Mesothelial cell of epicardium (in vitro differentiated cells): ENCODE measurements at regions not wholly inside any gene's neighbourhood (a gene's known extent, or its start where the extent isn't known, plus 50 kb on each side); places are given as distances from the start of the nearest gene placed in this dataset.

ENCODE experiments used
- DNase-seq, 2 experiments: peaks; one replicate each; pipeline ENCODE4 v3.0.0; 2021; ENCODE audit warnings: low spot score in 2 of 2; ENCODE audit not compliant: unreplicated experiment in 2 of 2
- H3K27ac Mint-ChIP-seq: 2 replicates; pipeline ENCODE4 v1.8.0; 2021; ENCODE audit warnings: mixed read lengths
- H3K27me3 Mint-ChIP-seq: 2 replicates; pipeline ENCODE4 v1.8.0; 2021; ENCODE audit warnings: low read depth, mixed read lengths
- H3K36me3 Mint-ChIP-seq: 2 replicates; pipeline ENCODE4 v1.8.0; 2021; ENCODE audit warnings: mixed read lengths
- H3K4me1 Mint-ChIP-seq: 2 replicates; pipeline ENCODE4 v1.8.0; 2021; ENCODE audit warnings: mixed read lengths
- H3K4me3 Mint-ChIP-seq: 2 replicates; pipeline ENCODE4 v1.8.0; 2021; ENCODE audit warnings: mild to moderate bottlenecking, moderate library complexity, mixed read lengths
- H3K9me3 Mint-ChIP-seq: 2 replicates; pipeline ENCODE4 v1.8.0; 2021; ENCODE audit warnings: mixed read lengths
- CTCF ChIP-seq: fragments of 200-600 bp; sonication (generic); IDR thresholded peaks from one replicate; pipeline ENCODE4 v1.5.0; 2021; ENCODE audit warnings: antibody characterized with exemption; ENCODE audit not compliant: unreplicated experiment

GRCh38 chr6:112743323-112743722, 396.2 kb downstream of the RFPL4B start:
- DNase-seq, result no peak
- H3K9me3 Mint-ChIP-seq, result peaks cover 11% of the 10 kb centered on the region
- no peaks in the 10 kb centered on the region for H3K36me3 Mint-ChIP-seq
- no peaks in the 10 kb centered on the region for H3K27me3 Mint-ChIP-seq
- H3K4me1 Mint-ChIP-seq, result no peaks in the 10 kb centered on the region
- H3K27ac Mint-ChIP-seq, result no peak overlapping the region
- TF ChIP-seq CTCF, result no peak
- no peak overlapping the region for H3K4me3 Mint-ChIP-seq

- Mint-ChIP-seq H3K9me3 (peaks cover 3% of the 10 kb centered on the region), H3K4me1 (no peaks in the 10 kb centered on the region), H3K36me3 (no peaks in the 10 kb centered on the region), H3K27ac (no peak overlapping the region), H3K4me3 (no peak overlapping the region), H3K27me3 (no peaks in the 10 kb centered on the region)
- DNase-seq, result no peak
- TF ChIP-seq CTCF, result no peak
These were observed 397.7 kb downstream of the RFPL4B start for GRCh38 chr6:112744827-112745226.

- no peak overlapping the region for H3K27ac Mint-ChIP-seq
- no peak for DNase-seq
- no peaks in the 10 kb centered on the region for H3K36me3 Mint-ChIP-seq
- no peaks in the 10 kb centered on the region for H3K4me1 Mint-ChIP-seq
- no peaks in the 10 kb centered on the region for H3K9me3 Mint-ChIP-seq
- no peaks in the 10 kb centered on the region for H3K27me3 Mint-ChIP-seq
- no peak overlapping the region for H3K4me3 Mint-ChIP-seq
- no peak for TF ChIP-seq CTCF
These were observed 398.6 kb downstream of the RFPL4B start for GRCh38 chr6:112745765-112746164.

GRCh38 chr6:112749673-112750072, 402.5 kb downstream of the RFPL4B start:
- Mint-ChIP-seq H3K27ac (no peak overlapping the region), H3K4me1 (no peaks in the 10 kb centered on the region), H3K4me3 (no peak overlapping the region), H3K27me3 (no peaks in the 10 kb centered on the region), H3K36me3 (no peaks in the 10 kb centered on the region), H3K9me3 (peaks cover 8% of the 10 kb centered on the region)
- no peak for TF ChIP-seq CTCF
- DNase-seq, result no peak

GRCh38 chr6:112752305-112752704, 405.2 kb downstream of the RFPL4B start:
- H3K27ac Mint-ChIP-seq, result no peak overlapping the region
- H3K36me3 Mint-ChIP-seq, result no peaks in the 10 kb centered on the region
- H3K4me1 Mint-ChIP-seq, result no peaks in the 10 kb centered on the region
- H3K9me3 Mint-ChIP-seq, result peaks cover 18% of the 10 kb centered on the region
- no peak overlapping the region for H3K4me3 Mint-ChIP-seq
- TF ChIP-seq CTCF, result no peak
- no peaks in the 10 kb centered on the region for H3K27me3 Mint-ChIP-seq
- no peak for DNase-seq

GRCh38 chr6:112752791-112753190, 405.7 kb downstream of the RFPL4B start:
- Mint-ChIP-seq H3K27ac (no peak overlapping the region), H3K9me3 (peaks cover 22% of the 10 kb centered on the region), H3K4me1 (no peaks in the 10 kb centered on the region), H3K36me3 (no peaks in the 10 kb centered on the region), H3K4me3 (no peak overlapping the region), H3K27me3 (no peaks in the 10 kb centered on the region)
- TF ChIP-seq CTCF, result no peak
- DNase-seq, result no peak
